CD4-positive, alpha-beta T cell (primary cell): ENCODE measurements at regions not wholly inside any gene's neighbourhood (a gene's known extent, or its start where the extent isn't known, plus 50 kb on each side); places are given as distances from the start of the nearest gene placed in this dataset.
"Not testable (repeated sequence)": the region's sequence is repeated elsewhere in the genome, so short reads cannot be mapped to it uniquely, and the experiment has no call there.

Experiments used
- ATAC-seq: fragments of 200-7000 bp; cut with Tn5 transposase; one replicate; pipeline ENCODE4 v1.10.0; 2022; ENCODE audit warnings: mild to moderate bottlenecking; ENCODE audit not compliant: poor library complexity
- CTCF ChIA-PET: fragments of 350-600 bp; sonication (Branson Sonifier 250); formaldehyde crosslinking; loops from one replicate; lab custom pipeline; 2021; ENCODE audit warnings: antibody characterized with exemption, inconsistent platforms; lab: Charles Lee
- POLR2A ChIA-PET: fragments of 350-600 bp; sonication (Branson Sonifier 250); formaldehyde crosslinking; loops from one replicate; lab custom pipeline; 2021; ENCODE audit warnings: antibody characterized with exemption, inconsistent platforms; lab: Charles Lee
- DNase-seq, 14 experiments: peaks; one replicate each; pipeline ENCODE4 v3.0.0-alpha.2; 2013 to 2020; ENCODE audit warnings: mixed read lengths in 2 of 14
- H3K27ac ChIP-seq, 2 donors: one replicate each; pipeline versions ENCODE4 v1.5.1 to v1.7.0; 2013; ENCODE audit warnings: low read length in 2 of 2, low read depth in 1 of 2, mild to moderate bottlenecking in 1 of 2
- H3K27me3 ChIP-seq, 2 experiments: 1 replicate in 1 of 2; 2 replicates in 1 of 2; pipeline versions ENCODE4 v1.6.1 to v1.7.0; 2013; ENCODE audit warnings: low read length in 2 of 2, control low read depth in 1 of 2, mild to moderate bottlenecking in 1 of 2, moderate library complexity in 1 of 2; ENCODE audit not compliant: insufficient read depth in 2 of 2, control insufficient read depth in 1 of 2
- H3K36me3 ChIP-seq: one replicate; pipeline ENCODE4 v1.6.1; 2013; ENCODE audit warnings: low read length, control low read depth; ENCODE audit not compliant: insufficient read depth
- H3K4me1 ChIP-seq: one replicate; pipeline ENCODE4 v1.6.1; 2013; ENCODE audit warnings: low read length, control low read depth; ENCODE audit not compliant: insufficient read depth
- H3K4me3 ChIP-seq: one replicate; pipeline ENCODE4 v1.5.1; 2013; ENCODE audit warnings: mild to moderate bottlenecking, low read length, moderate library complexity
- H3K9me3 ChIP-seq, 2 experiments: 1 replicate in 1 of 2; 2 replicates in 1 of 2; pipeline versions ENCODE4 v1.6.1 to v1.7.0; 2013; ENCODE audit warnings: low read length in 2 of 2, mild to moderate bottlenecking in 2 of 2, control low read depth in 1 of 2, moderate library complexity in 1 of 2; ENCODE audit not compliant: control insufficient read depth in 1 of 2, insufficient read depth in 1 of 2
- H3K27ac Mint-ChIP-seq: one replicate; pipeline ENCODE4 v1.8.0; 2020; ENCODE audit warnings: mixed read lengths
- H3K27me3 Mint-ChIP-seq: one replicate; pipeline ENCODE4 v1.8.0; 2021; ENCODE audit warnings: mixed read lengths
- H3K36me3 Mint-ChIP-seq: one replicate; pipeline ENCODE4 v1.8.0; 2021; ENCODE audit warnings: low read depth, mixed read lengths
- H3K4me1 Mint-ChIP-seq: one replicate; pipeline ENCODE4 v1.8.0; 2021; ENCODE audit warnings: low read depth, mixed read lengths
- H3K4me3 Mint-ChIP-seq: one replicate; pipeline ENCODE4 v1.8.0; 2020; ENCODE audit warnings: mild to moderate bottlenecking, mixed read lengths
- H3K9me3 Mint-ChIP-seq: one replicate; pipeline ENCODE4 v1.8.0; 2020; ENCODE audit warnings: mixed read lengths
- CTCF ChIP-seq: fragments of 200-600 bp; IDR thresholded peaks from one replicate; pipeline ENCODE4 v1.8.0; 2022; ENCODE audit warnings: antibody characterized with exemption, mild to moderate bottlenecking
- intact Hi-C, 2 experiments: fragments of 100-400 bp; cut with DNase I in 1 of 2; cut with micrococcal nuclease in 1 of 2; formaldehyde crosslinking; loops; one replicate each; pipeline versions ENCODE4 v1.15.1 to v1.9.0; 2023 to 2025; cut with DNase I, micrococcal nuclease

- Histone ChIP-seq H3K27ac (no peak overlapping the region), H3K4me1 (no peaks in the 10 kb centered on the region), H3K9me3 (no peaks in the 10 kb centered on the region), H3K27me3 (no peaks in the 10 kb centered on the region), H3K4me3 (no peak overlapping the region), H3K36me3 (no peaks in the 10 kb centered on the region)
- Mint-ChIP-seq H3K36me3 (no peaks in the 10 kb centered on the region), H3K4me1 (no peaks in the 10 kb centered on the region), H3K27me3 (no peaks in the 10 kb centered on the region), H3K9me3 (peaks cover 5% of the 10 kb centered on the region), H3K27ac (no peak overlapping the region), H3K4me3 (no peak overlapping the region)
- ATAC-seq (no peak), DNase-seq (no peak)
- ChIA-PET CTCF (no interaction called here), POLR2A (no interaction called here)
- intact Hi-C loops: no loop called here
- no peak for TF ChIP-seq CTCF
These were observed 2302.2 kb upstream of the RAG2 start for GRCh38 chr11:38900211-38900610.

- CTCF ChIA-PET, H3K4me1 Mint-ChIP-seq, POLR2A ChIA-PET, H3K27me3 Mint-ChIP-seq, DNase-seq, intact Hi-C loops, H3K27ac ChIP-seq, H3K9me3 ChIP-seq, H3K4me1 ChIP-seq, H3K4me3 Mint-ChIP-seq, H3K27ac Mint-ChIP-seq, H3K4me3 ChIP-seq, H3K27me3 ChIP-seq, H3K36me3 ChIP-seq, H3K36me3 Mint-ChIP-seq, ATAC-seq: not testable (repeated sequence)
- H3K9me3 Mint-ChIP-seq: peaks cover 14% of the 10 kb centered on the region
These were observed 2296.2 kb upstream of the RAG2 start for GRCh38 chr11:38894201-38894600.

GRCh38 chr11:38884145-38884865, 2286.3 kb upstream of the RAG2 start:
- Mint-ChIP-seq H3K27me3 (no peaks in the 10 kb centered on the region), H3K4me3 (no peak overlapping the region), H3K9me3 (peaks cover 3% of the 10 kb centered on the region), H3K4me1 (no peaks in the 10 kb centered on the region), H3K27ac (no peak overlapping the region), H3K36me3 (no peaks in the 10 kb centered on the region)
- H3K4me1 ChIP-seq: no peaks in the 10 kb centered on the region
- no peaks in the 10 kb centered on the region for H3K36me3 ChIP-seq
- DNase-seq (no peak), ATAC-seq (no peak)
- H3K27ac ChIP-seq: no peak overlapping the region
- intact Hi-C loops: no loop called here
- no peaks in the 10 kb centered on the region for H3K27me3 ChIP-seq
- ChIA-PET POLR2A (no interaction called here), CTCF (no interaction called here)
- TF ChIP-seq CTCF: no peak
- H3K9me3 ChIP-seq: peaks cover 0 to 4% of the 10 kb centered on the region in 2 experiments
- H3K4me3 ChIP-seq: no peak overlapping the region

GRCh38 chr11:38867338-38867737, 2269.3 kb upstream of the RAG2 start:
- Mint-ChIP-seq H3K9me3 (peaks cover 10% of the 10 kb centered on the region), H3K27ac (no peak overlapping the region), H3K4me1 (no peaks in the 10 kb centered on the region), H3K27me3 (no peaks in the 10 kb centered on the region), H3K4me3 (no peak overlapping the region), H3K36me3 (no peaks in the 10 kb centered on the region)
- intact Hi-C loops: no loop called here
- DNase-seq: no peak
- ATAC-seq: no peak
- no peaks in the 10 kb centered on the region for H3K4me1 ChIP-seq
- H3K27me3 ChIP-seq: no peaks in the 10 kb centered on the region
- no peak overlapping the region for H3K4me3 ChIP-seq
- H3K27ac ChIP-seq: no peak overlapping the region
- no peak for TF ChIP-seq CTCF
- no peaks in the 10 kb centered on the region for H3K9me3 ChIP-seq
- no peaks in the 10 kb centered on the region for H3K36me3 ChIP-seq
- POLR2A ChIA-PET: no interaction called here
- CTCF ChIA-PET: no interaction called here
